RWPE2 (cell line): ENCODE measurements at regions not wholly inside any gene's neighbourhood (a gene's known extent, or its start where the extent isn't known, plus 50 kb on each side); places are given as distances from the start of the nearest gene placed in this dataset.

Source experiments
- ATAC-seq: fragments of 200-7000 bp; cut with Tn5 transposase; 3 replicates; pipeline ENCODE4 v1.9.1; 2021; ENCODE audit warnings: low read depth
- DNase-seq: peaks from one replicate; pipeline ENCODE4 v3.0.0-alpha.2; 2020; ENCODE audit warnings: low spot score
- H3K27ac ChIP-seq: fragments of 450-650 bp; 2 replicates; pipeline ENCODE4 v1.5.1; 2017; ENCODE audit warnings: mild to moderate bottlenecking; ENCODE audit not compliant: poor library complexity, severe bottlenecking
- H3K27me3 ChIP-seq: fragments of 250-450 bp; sonication (Bioruptor Pico); 2 replicates; pipeline ENCODE4 v1.5.1; 2021; ENCODE audit warnings: mild to moderate bottlenecking, moderate library complexity; ENCODE audit not compliant: insufficient read depth, poor library complexity, severe bottlenecking
- H3K36me3 ChIP-seq: fragments of 250-450 bp; sonication (Bioruptor Pico); 2 replicates; pipeline ENCODE4 v1.5.1; 2020; ENCODE audit warnings: low read depth, mild to moderate bottlenecking, moderate library complexity
- H3K4me1 ChIP-seq: fragments of 250-450 bp; sonication (Bioruptor Pico); 2 replicates; pipeline ENCODE4 v1.5.1; 2021; ENCODE audit warnings: mild to moderate bottlenecking, moderate library complexity; ENCODE audit not compliant: insufficient read depth, poor library complexity, severe bottlenecking
- H3K4me3 ChIP-seq: fragments of 250-450 bp; sonication (Bioruptor Pico); 2 replicates; pipeline ENCODE4 v1.5.1; 2021; ENCODE audit warnings: mild to moderate bottlenecking, moderate library complexity; ENCODE audit not compliant: severe bottlenecking
- H3K9me3 ChIP-seq: fragments of 250-450 bp; sonication (Bioruptor Pico); 2 replicates; pipeline ENCODE4 v1.5.1; 2021; ENCODE audit warnings: mild to moderate bottlenecking, moderate library complexity; ENCODE audit not compliant: severe bottlenecking
- TF ChIP-seq, protein P1 (sequence below): fragments of 450-650 bp; IDR thresholded peaks from one replicate; pipeline ENCODE4 v1.5.1; 2017; ENCODE audit warnings: mild to moderate bottlenecking, moderate library complexity; ENCODE audit not compliant: poor library complexity, severe bottlenecking

DNA sequence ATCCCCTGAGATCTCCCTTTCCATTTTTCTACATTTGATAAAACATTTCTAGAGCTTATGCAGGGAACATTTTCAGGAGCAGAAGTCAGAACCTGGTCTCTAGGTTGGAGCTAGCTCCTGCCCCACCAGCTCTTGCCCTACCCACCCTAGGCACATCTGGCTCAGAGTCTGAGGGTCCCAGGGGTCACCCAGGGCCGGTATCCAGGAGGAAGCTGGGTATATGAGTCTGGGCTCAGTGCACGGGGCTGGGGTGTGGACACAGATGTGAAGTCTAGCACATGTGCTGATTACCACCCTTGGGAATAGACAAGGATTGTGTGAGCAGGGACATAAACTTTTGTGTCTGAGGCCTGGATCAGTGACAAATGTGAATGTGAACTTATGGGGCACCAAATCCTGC lies 95.4 kb downstream of the MATN1 start:
- Histone ChIP-seq H3K4me3 (no peak overlapping the region), H3K27ac (no peak overlapping the region), H3K9me3 (peaks cover 3% of the 10 kb centered on the region), H3K4me1 (no peaks in the 10 kb centered on the region), H3K27me3 (no peaks in the 10 kb centered on the region), H3K36me3 (no peaks in the 10 kb centered on the region)
- no peak for ATAC-seq
- TF ChIP-seq, protein P1, sequence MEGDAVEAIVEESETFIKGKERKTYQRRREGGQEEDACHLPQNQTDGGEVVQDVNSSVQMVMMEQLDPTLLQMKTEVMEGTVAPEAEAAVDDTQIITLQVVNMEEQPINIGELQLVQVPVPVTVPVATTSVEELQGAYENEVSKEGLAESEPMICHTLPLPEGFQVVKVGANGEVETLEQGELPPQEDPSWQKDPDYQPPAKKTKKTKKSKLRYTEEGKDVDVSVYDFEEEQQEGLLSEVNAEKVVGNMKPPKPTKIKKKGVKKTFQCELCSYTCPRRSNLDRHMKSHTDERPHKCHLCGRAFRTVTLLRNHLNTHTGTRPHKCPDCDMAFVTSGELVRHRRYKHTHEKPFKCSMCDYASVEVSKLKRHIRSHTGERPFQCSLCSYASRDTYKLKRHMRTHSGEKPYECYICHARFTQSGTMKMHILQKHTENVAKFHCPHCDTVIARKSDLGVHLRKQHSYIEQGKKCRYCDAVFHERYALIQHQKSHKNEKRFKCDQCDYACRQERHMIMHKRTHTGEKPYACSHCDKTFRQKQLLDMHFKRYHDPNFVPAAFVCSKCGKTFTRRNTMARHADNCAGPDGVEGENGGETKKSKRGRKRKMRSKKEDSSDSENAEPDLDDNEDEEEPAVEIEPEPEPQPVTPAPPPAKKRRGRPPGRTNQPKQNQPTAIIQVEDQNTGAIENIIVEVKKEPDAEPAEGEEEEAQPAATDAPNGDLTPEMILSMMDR: no peak
- peak; percentile 32 for DNase-seq

DNA sequence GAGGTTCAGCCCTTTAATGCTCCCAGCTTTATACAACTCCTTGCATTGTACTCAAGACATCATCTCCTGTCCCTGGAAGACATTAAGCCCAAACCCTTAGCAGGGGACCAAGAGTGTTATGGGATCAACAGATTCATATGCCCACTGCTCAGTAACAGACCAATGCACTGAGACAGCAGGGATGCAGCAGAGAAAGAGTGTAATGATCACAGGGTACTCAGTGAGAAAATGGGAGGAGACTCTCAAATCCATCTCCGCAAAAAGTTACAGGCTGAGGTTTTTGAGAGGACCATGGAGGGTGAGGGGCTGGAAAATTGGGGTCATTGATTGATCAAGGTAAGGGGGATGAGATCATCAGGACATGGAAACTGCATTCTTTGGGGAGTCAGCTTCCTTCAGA lies 96.2 kb downstream of the MATN1 start:
- H3K27me3 ChIP-seq: no peaks in the 10 kb centered on the region
- no peaks in the 10 kb centered on the region for H3K36me3 ChIP-seq
- peaks cover 3% of the 10 kb centered on the region for H3K9me3 ChIP-seq
- no peaks in the 10 kb centered on the region for H3K4me1 ChIP-seq
- DNase-seq (no peak), ATAC-seq (no peak)
- TF ChIP-seq, protein P1: no peak
- no peak overlapping the region for H3K4me3 ChIP-seq
- no peak overlapping the region for H3K27ac ChIP-seq

DNA sequence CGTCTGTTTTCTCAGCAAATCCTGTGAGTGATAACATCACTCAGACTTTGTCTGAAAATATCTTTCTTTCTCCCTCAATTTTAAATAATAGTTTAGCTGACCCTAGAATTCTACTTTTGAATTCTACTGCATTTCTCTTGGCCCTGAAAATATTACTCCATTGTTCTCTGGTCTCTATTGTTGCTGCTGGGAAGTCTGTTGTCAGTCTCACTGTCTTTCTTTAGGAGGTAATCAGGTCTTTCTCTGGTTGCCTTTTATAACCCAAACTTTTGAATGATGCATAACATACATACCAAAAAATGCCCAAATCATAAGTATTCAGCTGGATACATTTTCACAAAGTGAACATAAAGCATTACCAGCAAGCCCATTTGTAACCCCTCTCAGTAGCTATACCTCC lies 100.0 kb downstream of the MATN1 start:
- H3K9me3 ChIP-seq: peaks cover 3% of the 10 kb centered on the region
- no peaks in the 10 kb centered on the region for H3K27me3 ChIP-seq
- peaks cover 7% of the 10 kb centered on the region for H3K4me1 ChIP-seq
- TF ChIP-seq, protein P1: no peak
- ATAC-seq: no peak
- H3K27ac ChIP-seq: no peak overlapping the region
- DNase-seq: no peak
- no peaks in the 10 kb centered on the region for H3K36me3 ChIP-seq
- H3K4me3 ChIP-seq: no peak overlapping the region

DNA sequence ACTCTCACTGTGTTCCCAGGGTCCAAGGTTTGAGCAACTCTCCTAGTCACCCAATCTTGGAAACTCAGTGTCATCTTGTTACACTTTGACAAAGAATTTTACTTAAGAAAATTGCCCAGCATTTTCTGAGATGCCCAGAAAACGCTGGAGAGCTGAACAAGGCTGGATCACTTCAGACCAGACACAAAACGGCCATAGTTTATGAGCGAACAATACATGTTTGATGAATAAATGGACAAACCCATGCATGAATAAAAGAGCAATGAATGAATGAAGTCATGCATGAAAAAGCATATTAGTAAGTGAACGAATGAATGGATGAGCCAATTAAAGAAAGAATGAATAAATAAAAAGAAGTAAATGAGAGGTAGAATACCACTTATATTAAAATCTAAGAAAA lies 103.8 kb downstream of the MATN1 start:
- no peaks in the 10 kb centered on the region for H3K36me3 ChIP-seq
- peaks cover 22% of the 10 kb centered on the region for H3K4me1 ChIP-seq
- no peak overlapping the region for H3K4me3 ChIP-seq
- peak overlapping the region; percentile 79 for H3K27ac ChIP-seq
- H3K27me3 ChIP-seq: no peaks in the 10 kb centered on the region
- TF ChIP-seq, protein P1: no peak
- DNase-seq (no peak), ATAC-seq (no peak)
- peaks cover 3% of the 10 kb centered on the region for H3K9me3 ChIP-seq

DNA sequence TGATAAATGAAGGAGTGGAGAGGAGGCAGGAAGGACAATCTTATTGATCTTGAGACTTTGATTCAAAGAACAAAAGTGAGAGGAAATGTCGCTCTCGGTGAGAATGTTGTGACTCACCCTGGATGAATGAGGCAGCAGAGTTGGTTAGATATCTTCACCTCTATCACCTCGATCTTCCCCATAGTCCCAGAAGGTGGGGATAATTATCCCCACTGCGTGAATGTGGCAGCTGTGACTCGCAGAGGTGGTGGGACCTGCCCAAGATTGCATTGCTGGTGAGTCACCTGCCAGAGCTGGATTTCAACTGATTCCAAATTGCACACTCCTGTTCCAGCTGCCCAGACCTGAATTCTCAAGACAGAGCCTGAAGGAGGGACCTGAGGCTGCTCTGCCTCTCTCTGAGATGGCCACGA lies 105.0 kb downstream of the MATN1 start:
- TF ChIP-seq, protein P1: no peak
- no peak for DNase-seq
- Histone ChIP-seq H3K4me1 (peaks cover 30% of the 10 kb centered on the region), H3K36me3 (no peaks in the 10 kb centered on the region), H3K9me3 (peaks cover 2% of the 10 kb centered on the region), H3K27me3 (no peaks in the 10 kb centered on the region), H3K4me3 (no peak overlapping the region), H3K27ac (peak overlapping the region; percentile 79)
- peak; percentile 80 for ATAC-seq
